GM12872 (cell line): ENCODE measurements at regions not wholly inside any gene's neighbourhood (a gene's known extent, or its start where the extent isn't known, plus 50 kb on each side); places are given as distances from the start of the nearest gene placed in this dataset.

Experiments used
- TF ChIP-seq, protein P1 (sequence below): IDR thresholded peaks from 3 replicates; pipeline ENCODE4 v1.5.1; 2011; ENCODE audit warnings: low read depth, mild to moderate bottlenecking, low read length, moderate library complexity; ENCODE audit not compliant: insufficient read depth

DNA sequence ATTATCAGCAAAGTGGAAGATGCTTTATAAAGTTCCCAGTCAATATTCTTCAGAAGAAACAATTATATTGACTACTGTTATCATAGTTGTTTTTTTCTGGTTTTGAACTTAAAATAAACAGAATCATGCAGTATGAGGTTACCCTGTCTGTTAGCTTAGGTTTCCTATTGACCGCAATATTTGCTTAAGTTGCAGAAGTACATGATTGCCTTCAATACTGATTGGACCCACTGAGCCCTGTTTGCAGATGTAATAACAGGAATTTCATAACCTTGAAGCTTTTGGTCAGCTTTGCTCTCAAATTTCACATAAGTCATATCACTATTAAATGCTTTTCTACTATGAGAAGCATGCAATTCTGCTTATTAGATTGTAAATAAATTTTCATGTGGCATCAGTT is 229.1 kb upstream of the FSTL5 start:
- TF ChIP-seq, protein P1, sequence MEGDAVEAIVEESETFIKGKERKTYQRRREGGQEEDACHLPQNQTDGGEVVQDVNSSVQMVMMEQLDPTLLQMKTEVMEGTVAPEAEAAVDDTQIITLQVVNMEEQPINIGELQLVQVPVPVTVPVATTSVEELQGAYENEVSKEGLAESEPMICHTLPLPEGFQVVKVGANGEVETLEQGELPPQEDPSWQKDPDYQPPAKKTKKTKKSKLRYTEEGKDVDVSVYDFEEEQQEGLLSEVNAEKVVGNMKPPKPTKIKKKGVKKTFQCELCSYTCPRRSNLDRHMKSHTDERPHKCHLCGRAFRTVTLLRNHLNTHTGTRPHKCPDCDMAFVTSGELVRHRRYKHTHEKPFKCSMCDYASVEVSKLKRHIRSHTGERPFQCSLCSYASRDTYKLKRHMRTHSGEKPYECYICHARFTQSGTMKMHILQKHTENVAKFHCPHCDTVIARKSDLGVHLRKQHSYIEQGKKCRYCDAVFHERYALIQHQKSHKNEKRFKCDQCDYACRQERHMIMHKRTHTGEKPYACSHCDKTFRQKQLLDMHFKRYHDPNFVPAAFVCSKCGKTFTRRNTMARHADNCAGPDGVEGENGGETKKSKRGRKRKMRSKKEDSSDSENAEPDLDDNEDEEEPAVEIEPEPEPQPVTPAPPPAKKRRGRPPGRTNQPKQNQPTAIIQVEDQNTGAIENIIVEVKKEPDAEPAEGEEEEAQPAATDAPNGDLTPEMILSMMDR = no peak

DNA sequence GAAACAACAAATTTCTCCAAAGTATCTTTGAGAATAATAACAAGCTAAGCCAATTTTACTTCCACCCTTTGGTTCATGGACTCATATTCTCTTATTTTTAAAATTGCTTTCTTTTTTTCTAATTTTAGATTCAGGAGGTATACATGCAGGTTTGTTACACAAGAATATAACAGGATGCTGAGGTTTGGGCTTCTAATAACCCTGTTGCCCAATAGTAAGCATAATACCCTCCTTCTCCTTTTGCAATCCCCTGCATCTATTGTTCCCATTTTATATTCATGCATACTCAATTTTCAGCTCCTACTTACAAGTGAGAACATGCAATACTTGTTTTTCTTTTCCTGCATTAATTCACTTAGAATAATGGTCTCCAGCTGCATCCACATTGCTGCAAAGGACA is 202.3 kb upstream of the FSTL5 start:
- TF ChIP-seq, protein P1 = no peak

DNA sequence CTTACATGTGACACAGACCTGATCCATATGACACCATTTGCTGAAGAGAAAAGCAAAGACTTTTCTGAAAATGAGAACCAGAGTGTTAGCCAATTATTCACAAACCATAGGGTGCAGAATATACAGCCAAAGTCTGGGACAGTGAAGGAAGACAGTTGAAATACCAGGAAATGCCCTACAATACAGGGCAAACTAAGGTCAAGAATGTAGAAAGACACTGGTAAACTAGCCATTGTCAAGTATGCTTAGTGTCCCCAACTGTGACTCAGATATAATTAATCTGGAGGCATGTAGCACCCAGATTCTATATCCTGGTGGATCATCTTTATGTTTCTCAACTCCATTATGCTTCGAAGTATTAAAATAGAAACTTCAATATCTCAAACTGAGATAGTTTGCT is 200.9 kb upstream of the FSTL5 start:
- TF ChIP-seq, protein P1 = no peak

DNA sequence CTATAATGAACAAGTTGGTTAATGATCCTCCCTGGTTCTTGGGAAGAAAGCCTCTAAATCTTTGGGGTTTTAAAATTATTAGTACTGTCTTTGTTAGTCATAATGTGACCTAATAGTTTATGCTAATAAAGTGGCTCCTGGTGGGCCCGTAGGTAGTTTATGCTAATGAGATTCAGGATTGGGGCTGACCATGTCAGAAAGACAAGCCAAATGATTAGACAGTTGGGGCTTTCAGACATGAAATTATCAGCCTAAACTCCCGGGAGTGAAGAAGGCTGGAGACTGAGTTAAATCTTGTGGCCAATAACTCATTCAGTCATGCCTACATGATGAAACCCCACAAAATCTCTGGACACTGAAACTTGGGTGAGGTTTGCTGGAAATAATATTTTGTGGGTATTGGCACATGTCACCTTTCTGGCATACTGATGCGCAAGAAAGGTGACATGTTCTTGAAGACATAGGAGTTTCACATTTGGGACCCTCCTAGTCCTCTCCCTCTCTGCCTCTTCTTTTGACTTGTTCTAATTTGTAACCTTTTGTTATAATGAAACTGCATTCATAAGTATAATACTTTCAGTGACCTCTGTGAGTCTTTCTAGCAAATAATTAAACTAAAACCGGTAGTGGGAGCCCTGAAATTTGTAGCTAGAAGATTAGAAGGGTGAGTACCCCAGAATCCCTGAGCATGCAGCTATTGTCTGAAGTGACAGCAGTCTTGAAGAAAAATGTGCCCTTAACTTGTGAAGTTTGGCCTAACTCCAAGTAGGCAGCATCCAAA is 196.8 kb upstream of the FSTL5 start:
- TF ChIP-seq, protein P1 = no peak

DNA sequence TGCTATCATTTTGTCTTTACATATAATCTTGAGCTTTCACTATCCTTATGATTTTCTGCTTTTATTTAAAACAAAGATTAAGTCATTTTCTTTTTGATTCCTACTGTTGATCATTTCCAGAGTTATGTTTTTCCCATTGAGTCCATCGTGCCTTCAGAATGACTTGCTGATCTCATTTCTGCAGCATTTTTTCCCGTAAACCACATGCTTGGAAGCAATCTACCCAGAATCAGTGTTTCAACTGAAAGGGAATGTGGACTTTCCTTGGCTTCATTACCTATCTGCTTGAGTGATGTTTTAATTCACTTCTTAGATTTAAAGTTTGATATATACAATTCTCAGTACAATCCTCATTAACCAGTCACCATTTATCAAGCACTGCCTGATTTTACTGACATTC is 192.4 kb upstream of the FSTL5 start:
- TF ChIP-seq, protein P1 = no peak

DNA sequence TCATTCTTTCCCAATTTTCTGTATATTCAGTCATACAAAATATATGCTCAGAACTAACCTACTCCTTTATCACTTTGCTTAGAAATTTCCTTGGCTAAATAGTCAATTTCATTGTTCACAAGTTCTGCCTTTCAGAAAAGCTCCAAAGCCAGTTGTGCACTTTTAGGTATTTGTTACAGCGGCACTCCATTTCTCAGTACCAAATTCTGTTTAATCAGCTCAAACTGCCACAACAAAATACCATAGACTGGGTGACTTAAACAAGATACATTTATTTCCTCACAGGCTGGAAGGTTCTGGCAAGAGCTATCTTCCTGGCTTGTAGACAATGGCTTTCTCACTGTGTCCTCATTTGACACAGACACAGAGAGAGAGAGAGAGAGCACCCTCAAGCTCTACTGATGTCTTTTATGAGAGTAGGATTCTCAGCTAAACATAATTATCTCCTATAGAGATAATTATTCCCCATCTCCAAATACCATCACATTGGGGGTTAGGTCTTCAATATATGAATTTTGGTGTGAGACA is 188.8 kb upstream of the FSTL5 start:
- TF ChIP-seq, protein P1 = no peak

DNA sequence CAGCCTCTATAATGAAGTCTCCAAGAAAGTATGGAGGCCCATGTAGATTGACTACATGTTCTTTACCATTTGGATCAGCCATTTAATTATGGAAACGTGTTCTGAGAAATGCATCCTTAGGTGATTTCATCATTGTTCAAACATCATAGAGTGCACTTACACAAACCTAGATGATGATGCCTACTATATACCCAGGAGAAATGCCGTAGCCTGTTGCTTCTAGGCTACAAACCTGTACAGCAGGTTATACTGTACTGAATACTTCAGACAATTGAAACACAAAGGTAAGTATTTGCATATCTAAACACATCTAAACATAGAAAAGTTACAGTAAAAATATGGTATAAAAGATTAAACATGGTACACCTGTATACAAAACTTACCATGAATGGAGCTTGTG is 186.5 kb upstream of the FSTL5 start:
- TF ChIP-seq, protein P1 = no peak
